SH-SY5Y (cell line): ENCODE measurements at regions not wholly inside any gene's neighbourhood (a gene's known extent, or its start where the extent isn't known, plus 50 kb on each side); places are given as distances from the start of the nearest gene placed in this dataset.

ENCODE experiments used
- GATA2 ChIP-seq: IDR thresholded peaks from 2 replicates; pipeline ENCODE4 v1.6.1; 2011; ENCODE audit warnings: mild to moderate bottlenecking, low read depth, low read length
- GATA3 ChIP-seq: IDR thresholded peaks from 2 replicates; pipeline ENCODE4 v1.6.1; 2011; ENCODE audit warnings: low read depth, mild to moderate bottlenecking, low read length, moderate library complexity

DNA sequence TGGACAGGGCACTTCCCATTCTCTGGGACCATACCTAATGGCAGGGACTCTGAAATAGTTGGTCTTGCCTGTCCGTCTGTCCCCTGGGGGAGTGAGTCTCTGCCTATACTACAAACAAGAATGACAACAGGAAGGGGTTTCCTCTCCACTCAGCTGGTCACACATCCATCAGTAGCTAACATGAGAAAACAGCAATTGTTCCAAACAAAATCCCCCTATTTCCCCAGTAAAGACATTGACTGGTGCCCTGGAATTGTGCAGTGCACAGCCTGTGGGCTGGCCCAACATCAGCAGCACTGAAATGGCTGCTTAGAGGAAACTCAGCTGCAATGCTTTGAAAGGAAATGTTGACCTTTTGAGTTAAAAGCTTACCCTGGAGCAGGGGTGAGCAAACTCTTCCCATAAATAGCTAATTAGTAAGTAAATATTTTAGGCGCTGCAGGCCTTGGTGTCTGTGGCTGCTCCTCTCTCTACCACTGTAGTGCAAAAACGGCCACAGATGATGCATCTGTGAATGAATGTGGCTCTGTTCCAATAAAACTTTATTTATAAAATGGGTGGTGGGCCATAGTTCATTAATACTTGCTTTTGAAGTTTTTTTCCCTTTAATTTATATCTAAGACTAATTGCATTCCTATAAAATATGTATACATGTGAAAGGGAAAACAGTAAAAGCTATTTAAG lies 174.3 kb downstream of the KLF13 start:
- no peak for TF ChIP-seq GATA2
- TF ChIP-seq GATA3 = no peak
